Esophagus squamous epithelium (tissue), 5 donors: ENCODE measurements at regions not wholly inside any gene's neighbourhood (a gene's known extent, or its start where the extent isn't known, plus 50 kb on each side); places are given as distances from the start of the nearest gene placed in this dataset.

Source experiments
- DNase-seq: peaks from one replicate; lab custom pipeline; 2025; lab: John Stamatoyannopoulos, UW
- H3K27ac ChIP-seq, 4 donors: fragments of 200-600 bp; sonication (generic); one replicate each; pipeline ENCODE4 v1.5.1; 2016 to 2019; ENCODE audit warnings: mild to moderate bottlenecking in 1 of 4
- H3K27me3 ChIP-seq, 4 donors: fragments of 200-600 bp; sonication (generic); 1 replicate in 3 of 4; 2 replicates in 1 of 4; pipeline versions ENCODE4 v1.5.1 to v1.6.0; 2017 to 2021; ENCODE audit warnings: antibody characterized with exemption in 1 of 4
- H3K36me3 ChIP-seq, 3 donors: fragments of 200-600 bp; sonication (generic); one replicate each; pipeline ENCODE4 v1.5.1; 2016 to 2019
- H3K4me1 ChIP-seq, 3 donors: fragments of 200-600 bp; sonication (generic); one replicate each; pipeline ENCODE4 v1.5.1; 2017 to 2019
- H3K4me3 ChIP-seq, 4 donors: fragments of 200-600 bp; sonication (generic); 1 replicate in 3 of 4; 2 replicates in 1 of 4; pipeline ENCODE4 v1.5.1; 2016 to 2019; ENCODE audit warnings: mild to moderate bottlenecking in 2 of 4, moderate library complexity in 1 of 4
- H3K9me3 ChIP-seq, 3 donors: fragments of 200-600 bp; sonication (generic); one replicate each; pipeline ENCODE4 v1.5.1; 2016 to 2019
- POLR2A ChIP-seq, 4 donors: fragments of 450-650 bp; IDR thresholded peaks; one replicate each; pipeline ENCODE4 v1.6.1; 2017; ENCODE audit warnings: antibody characterized with exemption in 4 of 4, mild to moderate bottlenecking in 4 of 4, moderate library complexity in 3 of 4
- WGBS, 2 donors: methylation state at CpG; one replicate each; pipeline ENCODE4 v1.1.5; 2018; 5-methylcytosine and 5-hydroxymethylcytosine counted together
- intact Hi-C: fragments of 100-400 bp; cut with DNase I; formaldehyde crosslinking; loops from one replicate; pipeline ENCODE4 v1.15.0; 2022
- TF ChIP-seq, protein P1 (sequence below), 6 experiments: fragments of 450-650 bp in 4 of 6; fragments of 200-600 bp in 2 of 6; sonication (generic) in 2 of 6; IDR thresholded peaks; one replicate each; pipeline ENCODE4 v1.5.1; 2016 to 2019; ENCODE audit warnings: antibody characterized with exemption in 6 of 6, mild to moderate bottlenecking in 4 of 6, moderate library complexity in 4 of 6
- donor health status: DM: yes; HTN: yes; CAD: no.

DNA sequence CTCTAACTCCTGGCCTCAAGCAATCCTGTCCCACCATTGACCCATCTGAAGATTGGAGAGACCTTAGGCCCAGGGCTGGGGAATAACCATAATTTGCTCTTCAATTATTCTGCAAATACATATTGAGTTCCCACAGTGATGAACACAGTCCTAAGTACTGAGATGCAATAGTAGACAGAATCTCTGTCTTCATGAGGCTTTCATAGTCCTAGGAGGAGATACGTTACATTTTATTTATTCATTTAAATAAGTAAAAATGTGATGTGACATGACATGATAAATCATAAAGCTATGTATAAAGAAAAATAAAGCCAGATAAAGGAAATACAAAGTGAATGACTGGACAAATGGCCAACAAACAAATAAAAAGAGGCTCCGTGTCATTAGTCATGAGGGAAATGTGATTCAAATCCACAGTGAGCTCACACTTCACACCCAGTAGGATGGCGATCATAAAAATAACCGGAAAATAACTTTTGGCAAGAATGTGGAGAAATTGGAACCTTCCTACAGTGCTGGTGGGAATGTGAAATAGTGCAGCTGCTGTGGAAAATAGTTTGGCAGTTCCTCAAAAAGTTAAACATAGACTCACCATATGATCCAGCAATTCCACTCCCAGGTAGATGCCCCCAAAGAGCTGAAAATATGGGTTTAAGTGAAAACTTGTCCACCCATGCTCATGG lies 52.1 kb upstream of the JCAD start:
- intact Hi-C loops: no loop called here
- WGBS, 2 donors: 49% methylated on average over 4 of the region's 4 CpGs
- DNase-seq: no peak

More for the DNA sequence above, 52.1 kb upstream of the JCAD start:
- no peaks in the 10 kb centered on the region for H3K36me3 ChIP-seq
- H3K4me1 ChIP-seq: peaks cover 0 to 11% (median 0%) of the 10 kb centered on the region in 3 donors
- no peaks in the 10 kb centered on the region for H3K27me3 ChIP-seq
- H3K27ac ChIP-seq: no peak overlapping the region
- H3K4me3 ChIP-seq: no peak overlapping the region
- no peaks in the 10 kb centered on the region for H3K9me3 ChIP-seq
- TF ChIP-seq, protein P1, sequence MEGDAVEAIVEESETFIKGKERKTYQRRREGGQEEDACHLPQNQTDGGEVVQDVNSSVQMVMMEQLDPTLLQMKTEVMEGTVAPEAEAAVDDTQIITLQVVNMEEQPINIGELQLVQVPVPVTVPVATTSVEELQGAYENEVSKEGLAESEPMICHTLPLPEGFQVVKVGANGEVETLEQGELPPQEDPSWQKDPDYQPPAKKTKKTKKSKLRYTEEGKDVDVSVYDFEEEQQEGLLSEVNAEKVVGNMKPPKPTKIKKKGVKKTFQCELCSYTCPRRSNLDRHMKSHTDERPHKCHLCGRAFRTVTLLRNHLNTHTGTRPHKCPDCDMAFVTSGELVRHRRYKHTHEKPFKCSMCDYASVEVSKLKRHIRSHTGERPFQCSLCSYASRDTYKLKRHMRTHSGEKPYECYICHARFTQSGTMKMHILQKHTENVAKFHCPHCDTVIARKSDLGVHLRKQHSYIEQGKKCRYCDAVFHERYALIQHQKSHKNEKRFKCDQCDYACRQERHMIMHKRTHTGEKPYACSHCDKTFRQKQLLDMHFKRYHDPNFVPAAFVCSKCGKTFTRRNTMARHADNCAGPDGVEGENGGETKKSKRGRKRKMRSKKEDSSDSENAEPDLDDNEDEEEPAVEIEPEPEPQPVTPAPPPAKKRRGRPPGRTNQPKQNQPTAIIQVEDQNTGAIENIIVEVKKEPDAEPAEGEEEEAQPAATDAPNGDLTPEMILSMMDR (IDR thresholded peaks at IDR 0.05): no peak
- no peak for TF ChIP-seq POLR2A (IDR thresholded peaks at IDR 0.05)
